DOHH2 (cell line): ENCODE measurements at regions not wholly inside any gene's neighbourhood (a gene's known extent, or its start where the extent isn't known, plus 50 kb on each side); places are given as distances from the start of the nearest gene placed in this dataset.

ENCODE experiments used
- EZH2phosphoT487 ChIP-seq: fragments of 200-600 bp; sonication (generic); IDR thresholded peaks from 2 replicates; pipeline ENCODE4 v1.6.1; 2017; ENCODE audit warnings: borderline replicate concordance, mild to moderate bottlenecking, antibody characterized with exemption, low read length, moderate library complexity, mixed read lengths
- TF ChIP-seq, protein P1 (sequence below): fragments of 200-600 bp; sonication (generic); IDR thresholded peaks from one replicate; pipeline ENCODE4 v1.5.1; 2014; ENCODE audit warnings: antibody characterized with exemption, mild to moderate bottlenecking, low read depth, low read length; ENCODE audit not compliant: poor library complexity, severe bottlenecking

DNA sequence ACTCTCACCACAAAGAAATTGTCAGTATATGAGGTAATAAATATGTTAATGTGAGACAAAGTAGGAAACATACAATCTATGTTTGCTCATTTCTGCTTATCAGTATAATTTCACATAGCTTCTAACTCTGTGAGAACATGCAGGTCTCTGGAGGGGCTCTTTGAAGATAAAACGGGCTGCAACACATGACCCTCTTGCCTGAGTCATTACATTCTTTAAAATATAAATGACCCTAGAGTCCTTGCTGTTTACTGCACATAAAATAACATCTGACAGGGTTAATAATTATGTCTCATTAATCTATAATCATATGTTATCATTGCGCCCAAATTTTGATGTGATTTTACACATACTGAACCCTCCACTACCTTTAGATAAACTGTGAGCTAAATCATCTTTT, 681.5 kb downstream of the ARAP2 start:
- TF ChIP-seq, protein P1, sequence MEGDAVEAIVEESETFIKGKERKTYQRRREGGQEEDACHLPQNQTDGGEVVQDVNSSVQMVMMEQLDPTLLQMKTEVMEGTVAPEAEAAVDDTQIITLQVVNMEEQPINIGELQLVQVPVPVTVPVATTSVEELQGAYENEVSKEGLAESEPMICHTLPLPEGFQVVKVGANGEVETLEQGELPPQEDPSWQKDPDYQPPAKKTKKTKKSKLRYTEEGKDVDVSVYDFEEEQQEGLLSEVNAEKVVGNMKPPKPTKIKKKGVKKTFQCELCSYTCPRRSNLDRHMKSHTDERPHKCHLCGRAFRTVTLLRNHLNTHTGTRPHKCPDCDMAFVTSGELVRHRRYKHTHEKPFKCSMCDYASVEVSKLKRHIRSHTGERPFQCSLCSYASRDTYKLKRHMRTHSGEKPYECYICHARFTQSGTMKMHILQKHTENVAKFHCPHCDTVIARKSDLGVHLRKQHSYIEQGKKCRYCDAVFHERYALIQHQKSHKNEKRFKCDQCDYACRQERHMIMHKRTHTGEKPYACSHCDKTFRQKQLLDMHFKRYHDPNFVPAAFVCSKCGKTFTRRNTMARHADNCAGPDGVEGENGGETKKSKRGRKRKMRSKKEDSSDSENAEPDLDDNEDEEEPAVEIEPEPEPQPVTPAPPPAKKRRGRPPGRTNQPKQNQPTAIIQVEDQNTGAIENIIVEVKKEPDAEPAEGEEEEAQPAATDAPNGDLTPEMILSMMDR: no peak
- TF ChIP-seq EZH2phosphoT487: no peak
